ENCODE measurements at regions not wholly inside any gene's neighbourhood (a gene's known extent, or its start where the extent isn't known, plus 50 kb on each side); places are given as distances from the start of the nearest gene placed in this dataset.

- no peak overlapping the region for H3K4me3 ChIP-seq (replicated peaks in 1 of 2; ENCODE audit: low read depth in 2 of 2, low read length in 2 of 2)
- no peak for DNase-seq (ENCODE audit: low read depth in 2 of 2)
- no peak for TF ChIP-seq CTCF (IDR thresholded peaks at IDR 0.05; ENCODE audit: low read depth, low read length)
Observed at GRCh38 chr16:79808731-79809130, 208.2 kb upstream of the MAF start.

GRCh38 chr16:79806757-79807156, 206.2 kb upstream of the MAF start:
- DNase-seq (ENCODE audit: low read depth in 2 of 2), result no peak
- no peak overlapping the region for H3K4me3 ChIP-seq (replicated peaks in 1 of 2; ENCODE audit: low read depth in 2 of 2, low read length in 2 of 2)
- no peak for TF ChIP-seq CTCF (IDR thresholded peaks at IDR 0.05; ENCODE audit: low read depth, low read length)

- no peak overlapping the region for H3K4me3 ChIP-seq (replicated peaks in 1 of 2; ENCODE audit: low read depth in 2 of 2, low read length in 2 of 2)
- no peak for TF ChIP-seq CTCF (IDR thresholded peaks at IDR 0.05; ENCODE audit: low read depth, low read length)
- no peak for DNase-seq (ENCODE audit: low read depth in 2 of 2)
Observed at GRCh38 chr16:79805621-79806020, 205.1 kb upstream of the MAF start.

- DNase-seq (ENCODE audit: low read depth in 2 of 2), result no peak
- TF ChIP-seq CTCF (IDR thresholded peaks at IDR 0.05; ENCODE audit: low read depth, low read length), result no peak
- no peak overlapping the region for H3K4me3 ChIP-seq (replicated peaks in 1 of 2; ENCODE audit: low read depth in 2 of 2, low read length in 2 of 2)
Observed at GRCh38 chr16:79801646-79802045, 201.1 kb upstream of the MAF start.

GRCh38 chr16:79800016-79800608, 199.6 kb upstream of the MAF start:
- TF ChIP-seq CTCF (IDR thresholded peaks at IDR 0.05; ENCODE audit: low read depth, low read length), result no peak
- no peak for DNase-seq (ENCODE audit: low read depth in 2 of 2)
- no peak overlapping the region for H3K4me3 ChIP-seq (replicated peaks in 1 of 2; ENCODE audit: low read depth in 2 of 2, low read length in 2 of 2)

GRCh38 chr16:79798416-79799053, 198.0 kb upstream of the MAF start:
- H3K4me3 ChIP-seq (replicated peaks in 1 of 2; ENCODE audit: low read depth in 2 of 2, low read length in 2 of 2), result no peak overlapping the region
- TF ChIP-seq CTCF (IDR thresholded peaks at IDR 0.05; ENCODE audit: low read depth, low read length), result no peak
- no peak for DNase-seq (ENCODE audit: low read depth in 2 of 2)

- H3K4me3 ChIP-seq (replicated peaks in 1 of 2; ENCODE audit: low read depth in 2 of 2, low read length in 2 of 2), result no peak overlapping the region
- TF ChIP-seq CTCF (IDR thresholded peaks at IDR 0.05; ENCODE audit: low read depth, low read length), result no peak
- DNase-seq (ENCODE audit: low read depth in 2 of 2), result no peak
Observed at GRCh38 chr16:79797486-79797885, 196.9 kb upstream of the MAF start.
